HG03280 (cell line): ENCODE measurements at regions not wholly inside any gene's neighbourhood (a gene's known extent, or its start where the extent isn't known, plus 50 kb on each side); places are given as distances from the start of the nearest gene placed in this dataset.

Experiments
- ATAC-seq: cut with Tn5 transposase; IDR thresholded peaks from one replicate; pipeline ENCODE4 v1.9.1; 2021; ENCODE audit warnings: mild to moderate bottlenecking, moderate library complexity; ENCODE audit not compliant: unreplicated experiment

DNA sequence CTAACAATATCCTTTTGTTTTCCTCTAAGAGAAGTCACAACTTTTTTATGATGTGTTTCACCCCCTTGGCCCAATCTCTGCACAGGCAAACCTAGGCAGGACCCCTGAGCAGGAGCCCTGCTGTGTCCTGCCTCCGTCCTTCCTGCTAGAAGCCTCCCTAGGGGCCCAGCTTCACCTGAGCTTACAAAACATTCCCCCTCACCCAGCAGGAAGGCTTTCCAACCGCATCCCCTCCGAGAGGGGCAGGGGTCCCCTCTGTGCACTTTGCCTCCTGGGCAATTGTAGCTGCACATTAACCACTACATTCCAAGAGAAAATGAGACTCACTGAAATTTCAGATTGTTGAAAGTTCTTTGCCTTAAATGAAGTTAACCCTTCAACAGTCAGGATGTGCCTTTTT is 176.2 kb downstream of the IRX2 start:
- no peak for ATAC-seq

DNA sequence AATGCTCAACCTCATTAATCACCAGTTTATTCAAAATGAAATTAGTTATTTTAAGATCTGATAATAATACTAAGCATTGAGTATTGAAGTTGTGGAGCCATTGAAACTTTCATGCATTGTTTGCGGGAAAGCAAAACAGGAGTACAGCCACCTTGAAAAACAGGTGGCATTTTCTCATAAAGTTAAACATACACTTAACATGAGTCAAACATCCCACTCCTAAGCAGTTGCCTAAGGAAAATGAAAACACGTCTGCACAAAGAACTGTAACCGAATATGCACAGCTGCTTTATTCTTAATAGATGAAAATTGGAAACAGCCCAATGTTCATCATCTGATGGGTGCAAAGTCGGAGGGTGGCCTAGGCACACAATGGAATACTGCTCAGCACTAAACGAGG is 177.3 kb downstream of the IRX2 start:
- ATAC-seq: no peak

DNA sequence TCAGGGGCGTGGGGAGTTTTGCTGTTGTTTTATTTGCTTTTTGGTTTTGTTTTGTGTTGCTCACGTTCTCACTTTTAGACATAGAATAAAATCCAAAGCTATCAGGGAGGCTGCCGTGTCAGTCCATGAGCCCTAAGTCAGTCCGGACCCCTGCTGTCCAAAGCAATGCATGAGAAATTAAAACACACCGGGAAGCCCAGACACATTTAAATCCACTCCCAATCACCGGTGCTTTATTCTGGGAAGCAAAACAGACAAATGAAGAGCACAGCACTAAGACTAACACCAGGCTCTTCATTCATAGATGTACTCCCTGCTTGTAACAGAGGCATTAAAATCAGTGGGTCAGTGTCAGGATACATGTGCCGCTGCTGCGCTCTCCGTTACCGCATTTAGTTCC is 180.9 kb downstream of the IRX2 start:
- no peak for ATAC-seq

DNA sequence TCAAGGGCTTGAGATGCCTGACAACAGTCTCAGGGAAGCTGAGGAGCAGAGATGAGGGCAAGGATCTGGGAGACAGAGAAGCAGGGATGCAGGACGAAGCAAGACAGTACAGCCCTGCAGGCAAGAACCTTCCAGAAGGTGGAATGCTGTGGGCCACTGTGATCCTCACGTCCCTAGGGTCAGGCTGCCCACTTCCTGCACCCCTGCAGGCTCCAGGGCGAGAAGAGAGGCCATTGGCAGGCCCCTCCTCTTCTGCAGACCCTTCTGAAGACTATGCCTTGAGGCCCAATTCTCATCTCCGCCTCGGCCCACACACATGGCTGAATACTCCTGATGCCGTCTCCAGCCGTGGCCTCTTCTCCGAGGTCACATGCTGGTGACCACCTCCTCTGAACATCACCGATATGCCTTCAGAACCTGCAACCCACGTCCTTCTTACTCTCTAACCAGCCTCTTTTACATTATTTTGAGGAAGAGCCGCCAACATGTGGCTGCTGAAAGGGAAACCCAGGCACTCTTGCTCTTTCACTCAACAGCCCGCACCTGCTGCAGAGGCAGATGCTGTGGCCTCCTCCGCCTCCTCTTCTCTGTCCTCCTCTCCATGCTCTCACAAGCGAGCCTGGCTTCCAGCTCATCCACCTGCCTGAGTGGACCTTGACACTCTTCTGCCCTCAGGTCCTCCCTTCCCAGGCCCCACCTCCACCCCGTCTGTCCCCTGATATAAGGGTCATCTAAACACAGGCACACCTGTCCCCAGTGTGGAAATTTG is 181.5 kb downstream of the IRX2 start:
- no peak for ATAC-seq

DNA sequence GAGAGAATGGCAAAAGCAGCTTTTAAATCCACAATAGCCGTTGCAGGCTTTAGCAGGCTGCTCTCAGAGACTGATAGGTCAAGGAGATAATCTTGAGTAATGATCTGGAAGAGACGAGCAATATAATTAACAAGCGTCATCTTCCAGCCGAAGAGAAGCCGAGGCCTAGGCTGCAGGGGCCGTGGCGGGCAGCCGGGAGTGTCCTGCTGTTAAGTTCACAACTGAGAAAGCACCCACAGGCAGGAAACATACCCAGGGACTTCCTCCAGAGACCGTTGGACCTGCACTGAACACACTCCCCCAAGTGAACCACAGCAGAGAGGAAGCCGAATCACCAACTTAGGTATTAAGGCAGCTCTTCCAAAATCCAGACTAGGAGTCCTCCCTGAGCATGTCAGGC is 182.3 kb downstream of the IRX2 start:
- no peak for ATAC-seq

DNA sequence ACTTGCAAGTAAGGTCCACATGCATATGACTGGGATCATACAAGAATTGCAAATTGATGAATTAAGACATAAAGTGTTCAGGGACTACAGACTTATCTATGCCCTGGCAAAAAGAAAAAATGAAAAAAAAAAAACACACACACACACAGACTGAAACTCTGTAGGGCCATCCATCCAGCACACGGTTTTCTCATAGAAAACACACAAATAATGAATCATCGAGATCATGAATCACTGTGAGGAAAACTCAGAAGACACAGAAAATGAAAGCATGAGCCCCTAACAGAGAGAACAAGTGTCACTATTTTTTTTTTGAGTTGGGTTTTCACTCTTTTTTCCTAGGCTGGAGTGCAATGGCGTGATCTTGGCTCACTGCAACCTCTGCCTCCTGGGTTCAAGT is 185.2 kb downstream of the IRX2 start:
- no peak for ATAC-seq

DNA sequence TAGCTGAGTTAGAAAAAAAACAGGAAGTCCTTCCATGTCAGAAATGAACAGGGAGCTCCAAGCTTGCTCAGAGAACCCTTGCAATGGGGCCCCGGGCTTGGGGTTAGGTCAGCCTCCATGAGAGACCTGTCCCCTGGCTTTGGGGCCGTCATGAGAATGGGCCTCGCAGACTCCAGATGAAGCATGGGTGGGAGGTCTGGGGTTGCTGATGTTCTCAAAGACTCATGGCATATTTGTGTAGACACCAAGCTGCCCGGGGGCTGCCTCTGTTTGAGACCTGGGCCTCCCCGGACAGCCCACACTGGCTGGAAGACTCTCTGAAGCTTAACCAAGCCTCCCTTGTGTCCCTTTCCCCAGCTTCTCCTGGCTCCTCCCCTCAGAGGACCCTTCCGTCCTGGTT is 186.3 kb downstream of the IRX2 start:
- no peak for ATAC-seq

DNA sequence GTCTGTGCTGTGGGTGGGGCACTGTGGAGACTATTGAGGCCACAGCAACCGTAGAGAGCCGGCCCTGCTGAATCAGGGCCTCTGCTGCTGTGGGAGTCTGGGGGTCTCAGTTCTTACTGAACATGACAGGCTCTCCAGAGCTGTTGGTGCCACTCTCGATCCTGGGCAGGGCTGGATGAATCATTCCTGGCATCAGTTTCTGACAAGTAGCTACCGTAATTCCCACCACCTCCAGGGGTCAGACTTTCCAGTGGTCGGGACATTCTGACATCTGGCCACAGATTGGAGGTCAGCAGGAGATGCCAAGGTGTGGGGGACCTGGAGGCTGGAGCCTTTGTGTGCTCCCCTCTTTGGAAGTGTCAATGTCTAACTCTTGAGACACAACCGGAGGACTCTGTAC is 188.4 kb downstream of the IRX2 start:
- no peak for ATAC-seq

DNA sequence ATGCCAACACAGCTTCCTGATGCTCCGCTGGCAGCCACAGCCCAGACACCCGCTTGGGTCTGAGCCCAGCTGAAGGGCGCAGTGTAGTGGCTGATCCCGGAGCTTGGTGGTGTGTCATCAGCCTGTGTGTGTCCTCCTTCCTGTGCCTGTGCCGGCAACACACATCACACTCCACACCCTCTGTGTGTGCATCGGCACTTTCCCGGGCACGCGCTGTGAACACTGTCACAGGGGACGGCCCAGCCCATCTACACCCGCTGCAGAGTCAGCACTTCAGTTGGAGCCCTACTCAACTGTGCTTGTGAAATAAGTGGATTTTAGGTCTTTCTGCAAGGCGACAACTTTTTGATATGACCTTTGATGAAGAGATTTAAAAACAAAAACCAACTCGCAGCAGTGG is 189.4 kb downstream of the IRX2 start:
- ATAC-seq: no peak

DNA sequence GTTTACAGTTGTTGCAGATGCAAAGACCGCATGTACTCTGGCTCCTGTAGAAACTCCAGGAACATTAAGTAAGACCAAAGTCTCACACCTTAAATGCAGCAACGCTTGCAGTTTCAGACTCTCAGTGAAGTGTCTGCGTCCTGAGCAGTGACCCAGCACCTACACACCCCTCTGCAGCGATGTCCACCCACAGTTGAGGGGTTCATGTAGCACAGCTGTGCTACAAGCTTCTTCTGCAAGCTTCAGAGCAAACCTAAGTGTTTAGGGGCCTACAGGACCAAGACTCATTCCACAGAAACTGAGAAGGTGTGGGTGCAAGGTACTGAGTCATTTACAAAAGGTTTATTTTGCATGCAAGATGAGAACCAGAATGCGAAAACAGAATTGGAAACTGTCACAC is 191.0 kb downstream of the IRX2 start:
- no peak for ATAC-seq

DNA sequence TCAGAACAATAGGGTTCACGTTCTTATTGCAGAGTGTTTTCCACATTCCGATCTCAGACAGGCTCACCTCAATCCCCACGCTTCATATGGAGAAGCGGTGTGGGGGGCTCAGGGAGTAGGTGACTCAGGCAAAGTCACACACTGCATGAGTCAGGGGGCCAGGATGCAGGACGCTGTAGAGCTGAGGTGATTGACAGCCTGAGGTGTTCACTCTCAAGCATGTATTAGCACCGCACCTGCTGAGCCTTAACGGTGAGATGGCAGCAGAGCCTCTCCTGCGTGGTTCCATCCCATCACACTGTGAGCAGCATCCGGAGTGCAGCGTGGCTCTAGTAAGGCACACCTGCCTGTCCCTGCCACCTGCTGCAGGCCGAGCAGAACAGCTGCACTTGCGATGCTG is 194.0 kb downstream of the IRX2 start:
- no peak for ATAC-seq

DNA sequence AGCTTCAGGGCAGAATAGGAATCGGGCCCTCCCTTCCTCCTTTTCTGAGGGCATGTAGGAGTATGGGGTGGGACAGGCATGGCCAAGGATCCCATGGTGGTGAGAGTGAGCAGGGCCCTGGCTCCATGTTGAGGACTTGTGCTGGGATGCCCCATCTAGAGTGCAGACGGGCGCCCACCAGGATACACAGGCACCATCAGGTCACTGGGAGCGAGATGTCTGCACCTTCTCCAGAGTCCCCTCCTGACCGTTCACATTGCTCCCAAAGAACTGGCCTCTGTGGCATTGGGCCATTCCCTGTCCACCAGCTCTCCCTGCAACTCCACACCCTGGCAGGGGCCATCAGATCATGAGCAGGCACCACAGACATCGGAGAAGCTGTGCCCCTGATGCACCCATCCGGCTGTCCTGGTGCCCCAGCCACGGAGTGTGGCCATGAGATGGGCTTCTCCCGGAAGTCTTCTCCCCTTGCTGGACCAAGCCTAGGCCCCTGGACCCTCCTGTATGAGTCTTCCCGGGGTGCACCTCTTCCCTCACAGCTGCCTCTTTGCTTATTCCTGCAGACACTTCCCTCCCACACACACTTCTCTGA is 195.0 kb downstream of the IRX2 start:
- ATAC-seq: no peak

DNA sequence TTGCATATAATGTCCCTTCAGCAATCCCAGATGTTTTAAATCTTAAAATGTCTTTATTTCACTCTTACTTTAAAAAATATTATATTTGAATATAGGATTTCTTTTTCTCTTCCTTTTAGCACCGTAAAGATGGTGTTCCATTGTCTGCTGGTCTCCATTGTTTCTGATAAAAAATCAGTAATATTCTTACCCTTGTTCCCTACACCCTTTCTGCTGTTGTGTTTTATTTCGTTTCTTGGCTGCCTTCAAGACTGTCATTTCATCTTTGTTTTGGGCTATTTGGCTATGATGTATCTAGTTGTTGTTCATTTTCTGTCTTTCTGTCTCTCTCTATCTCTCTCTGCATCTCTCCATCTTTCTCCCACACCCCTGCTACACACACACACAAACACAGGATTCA is 197.9 kb downstream of the IRX2 start:
- ATAC-seq: no peak

DNA sequence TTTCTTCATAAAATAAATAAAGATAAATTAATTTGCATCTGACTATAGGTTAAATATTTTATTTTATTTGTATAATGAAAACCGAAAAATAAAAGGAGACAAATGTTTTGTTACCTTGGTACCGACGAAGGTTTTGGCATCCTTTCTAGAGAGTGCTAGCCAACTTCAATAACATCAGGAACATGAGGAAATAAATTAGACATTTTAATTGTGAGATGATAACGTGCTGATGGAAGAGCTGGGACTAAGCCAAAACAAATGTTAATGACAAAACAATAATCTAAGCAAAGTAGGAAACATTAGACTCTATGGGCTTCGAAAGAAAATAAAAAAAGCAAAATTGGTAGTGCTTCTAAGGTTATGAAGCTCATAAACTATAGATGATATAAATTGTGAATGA is 201.0 kb downstream of the IRX2 start:
- ATAC-seq: no peak

DNA sequence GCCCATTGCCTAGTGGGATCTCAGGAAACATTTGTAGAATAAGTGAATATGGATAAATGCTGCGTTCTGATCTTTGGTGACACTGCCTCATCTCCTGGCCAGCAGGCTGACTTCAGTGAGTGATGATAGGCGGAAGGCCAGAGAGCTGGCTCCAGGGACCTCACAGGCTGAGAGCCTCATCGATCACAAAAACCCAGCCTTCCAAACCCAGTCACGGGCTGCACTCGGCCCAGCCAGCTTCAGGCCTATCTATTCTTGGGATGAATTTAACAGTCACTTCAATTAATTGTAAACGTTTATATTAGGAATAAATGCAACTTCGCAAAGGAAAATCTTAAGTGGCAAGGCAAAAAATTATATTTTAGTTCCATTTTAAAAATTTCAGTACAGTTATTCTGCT is 201.6 kb downstream of the IRX2 start:
- no peak for ATAC-seq

DNA sequence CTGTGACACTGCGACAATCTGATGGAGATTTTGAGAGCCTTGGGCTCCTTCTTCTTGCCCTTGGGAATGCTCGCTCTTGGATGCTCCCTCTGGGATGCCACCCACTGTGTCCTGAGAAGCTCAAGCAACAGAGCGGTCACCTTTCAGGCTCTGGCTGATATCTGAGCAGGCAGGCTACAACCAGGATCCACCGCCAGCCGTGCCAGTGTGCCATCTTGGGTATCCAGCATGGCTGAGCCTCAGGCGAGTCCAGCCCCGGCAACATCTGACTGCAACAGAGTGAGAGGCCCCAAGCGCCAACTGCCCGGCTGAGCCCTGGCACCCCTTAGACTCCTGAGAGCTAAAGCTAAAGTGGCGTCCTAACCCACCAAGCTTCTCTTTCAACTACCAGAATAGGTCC is 202.1 kb downstream of the IRX2 start:
- ATAC-seq: no peak

DNA sequence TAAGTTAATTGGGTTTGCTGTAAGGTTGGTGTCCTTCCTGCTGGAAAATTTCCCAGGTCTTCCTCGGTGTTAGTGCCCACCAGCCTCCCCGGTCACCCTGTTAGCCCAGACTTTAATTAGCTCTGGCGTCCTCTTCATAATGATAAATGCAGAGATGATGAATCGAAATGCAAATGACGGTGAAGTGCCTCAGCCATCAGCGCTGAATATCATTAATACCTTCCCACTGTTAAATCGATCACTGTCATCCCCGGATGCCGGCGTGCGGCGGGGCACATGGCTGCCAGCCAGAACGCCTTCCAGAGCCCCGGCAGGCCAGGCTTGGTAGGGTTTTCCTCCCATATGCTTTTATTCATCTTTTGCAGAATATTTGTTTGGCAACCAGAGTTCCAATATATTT is 204.5 kb downstream of the IRX2 start:
- ATAC-seq: no peak

DNA sequence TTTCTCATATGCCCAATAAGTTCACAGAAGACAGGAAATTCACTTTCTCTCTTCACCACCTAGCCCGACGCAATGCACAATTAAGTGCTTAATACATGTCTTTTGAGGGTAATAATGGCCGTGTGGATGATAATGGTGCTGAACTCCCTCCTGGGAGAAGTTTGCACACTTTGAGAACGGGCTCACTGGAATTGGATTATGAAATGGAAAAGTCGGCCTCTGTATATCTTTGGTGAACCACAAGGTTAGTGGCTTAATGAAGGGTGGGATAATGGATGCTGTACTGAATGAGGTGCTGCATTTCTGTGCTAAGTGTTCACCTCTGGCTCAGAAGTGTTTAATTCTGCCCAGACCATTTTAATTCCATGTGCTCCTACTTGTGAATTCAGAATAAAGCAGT is 207.5 kb downstream of the IRX2 start:
- no peak for ATAC-seq

DNA sequence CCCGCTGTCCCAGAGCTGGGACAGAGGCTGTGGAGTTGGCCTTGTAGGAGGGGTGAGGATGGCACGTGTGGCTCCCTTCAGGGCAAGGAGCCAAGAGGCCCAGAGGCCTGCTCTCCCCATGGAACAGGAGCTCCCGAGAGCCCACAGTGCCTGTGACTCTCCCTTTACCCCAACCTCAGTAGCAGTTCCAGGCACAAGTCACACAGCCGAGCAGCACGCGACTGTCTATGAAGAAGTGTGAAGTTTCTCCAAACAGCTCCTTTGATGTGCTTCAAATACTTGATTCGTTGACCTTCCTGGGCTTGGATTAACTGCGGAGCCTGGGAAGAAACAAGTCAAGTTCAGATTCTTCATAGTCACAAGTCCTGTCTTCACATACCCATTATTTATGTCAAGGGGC is 208.7 kb downstream of the IRX2 start:
- no peak for ATAC-seq

DNA sequence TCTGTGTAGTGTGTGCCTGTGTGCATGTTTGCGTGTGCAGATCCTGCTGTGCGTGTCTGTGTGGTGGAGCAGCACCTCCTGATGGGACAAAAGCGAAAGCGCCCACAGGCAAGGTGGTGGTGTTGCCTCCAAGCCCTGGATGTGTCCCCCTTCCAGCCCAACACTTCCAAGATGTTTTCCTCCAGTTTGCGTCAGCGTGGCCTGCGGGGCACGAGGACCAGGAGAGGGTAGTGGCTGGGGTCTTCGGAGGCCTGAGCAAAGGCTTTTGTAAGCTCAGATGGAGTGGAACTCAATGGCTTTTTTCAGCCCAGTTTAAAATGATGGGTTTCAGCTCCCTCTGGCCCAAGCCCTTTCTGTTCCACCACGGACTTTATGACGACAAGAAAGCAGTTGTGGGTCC is 209.5 kb downstream of the IRX2 start:
- no peak for ATAC-seq

DNA sequence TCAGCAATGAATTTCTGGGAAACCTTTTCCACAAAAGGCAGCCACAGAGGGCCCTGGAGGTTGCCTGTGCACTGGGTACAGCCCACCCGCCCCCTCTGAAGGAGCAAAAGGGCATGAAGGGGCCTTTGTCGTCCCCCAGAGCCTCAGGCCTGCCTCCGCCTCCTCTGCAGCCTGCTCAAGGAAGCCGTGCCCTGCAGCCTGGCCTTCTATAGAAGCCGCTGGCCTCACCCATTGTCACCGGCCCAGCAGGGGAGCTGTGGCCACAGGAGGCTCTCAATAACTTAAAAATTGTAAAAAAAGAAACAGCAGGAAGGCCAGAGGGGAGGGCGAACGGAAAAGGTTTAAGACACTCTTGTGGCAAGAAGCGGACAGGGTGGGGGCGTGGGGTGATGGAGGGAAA is 213.3 kb downstream of the IRX2 start:
- ATAC-seq: no peak

DNA sequence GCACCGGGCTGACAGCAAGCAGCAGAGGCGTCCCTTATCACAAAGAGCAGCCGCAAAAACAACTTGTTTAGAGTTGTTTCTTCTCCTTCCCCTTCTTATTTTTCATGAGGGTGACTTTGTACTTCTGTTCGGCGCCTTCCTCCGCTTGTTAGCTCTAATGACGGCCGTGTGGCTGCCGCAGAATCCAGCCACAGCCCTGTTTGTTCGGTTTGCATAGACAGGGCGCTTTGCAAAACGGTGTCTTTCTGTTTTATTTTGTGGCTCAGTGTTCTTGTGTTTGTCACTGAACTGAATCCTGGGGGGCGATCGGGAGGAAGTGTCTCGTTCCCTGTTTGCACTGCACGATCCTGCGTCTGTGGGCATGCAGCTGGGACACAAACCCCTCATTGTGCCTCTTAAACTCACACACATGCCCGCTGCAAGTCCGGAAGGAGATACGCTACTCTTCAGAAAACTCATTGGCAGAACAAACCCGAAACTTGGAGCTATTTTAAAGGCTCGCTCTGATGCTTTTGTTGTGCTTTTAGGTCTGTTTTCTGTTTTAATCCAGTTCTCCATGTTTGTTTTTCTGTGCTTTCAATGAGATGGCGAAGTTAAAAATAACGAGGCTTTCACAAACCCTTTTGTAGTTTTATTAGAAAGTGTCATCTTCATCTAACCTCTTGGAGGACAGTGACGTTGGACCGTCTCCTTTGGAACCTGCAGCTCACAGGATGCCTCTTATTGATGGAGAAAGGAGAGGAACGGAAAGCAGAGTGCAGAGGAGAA is 213.9 kb downstream of the IRX2 start:
- no peak for ATAC-seq
